ENCODE measurements at regions not wholly inside any gene's neighbourhood (a gene's known extent, or its start where the extent isn't known, plus 50 kb on each side); places are given as distances from the start of the nearest gene placed in this dataset.

DNA sequence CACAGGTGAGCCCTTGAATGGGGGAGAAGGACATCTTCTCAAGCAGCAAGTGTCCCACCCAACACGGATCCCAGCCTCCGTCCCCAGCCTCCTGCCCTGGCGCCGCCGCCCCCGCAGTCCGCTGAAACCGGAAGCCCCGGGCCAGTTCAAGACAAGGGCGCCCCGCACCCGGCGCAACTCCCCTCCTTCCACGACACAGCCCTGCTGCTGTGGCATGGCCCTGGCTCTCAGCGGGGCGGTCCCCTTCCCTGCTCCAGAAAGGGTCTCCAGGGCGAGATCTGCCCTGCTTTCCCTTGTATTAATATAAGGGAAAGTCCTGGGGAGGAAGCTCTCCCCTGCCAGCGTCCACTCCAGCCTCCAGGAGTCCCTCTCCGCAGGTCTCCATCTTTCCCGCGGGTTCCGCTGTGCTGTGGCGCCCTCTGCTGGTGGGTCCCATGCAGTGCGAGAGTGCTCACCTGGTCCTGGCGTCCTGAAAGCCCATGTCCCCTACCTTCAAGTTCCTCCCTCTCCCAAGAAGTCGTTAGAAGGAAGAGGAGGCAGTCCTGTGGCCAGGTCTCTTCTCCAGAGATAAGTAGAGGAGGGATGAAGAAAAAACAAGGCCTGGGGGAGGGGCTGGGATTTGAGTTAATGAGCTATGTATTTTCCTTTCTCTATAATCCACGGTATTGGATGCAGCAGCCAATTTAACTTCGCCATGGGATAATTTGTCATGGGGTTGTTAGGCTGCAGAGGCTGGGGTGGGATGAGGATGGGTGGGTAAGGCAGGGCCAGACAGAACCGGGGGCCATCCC lies 176.0 kb downstream of the SMAD2 start (continued):
- TF ChIP-seq, protein P1, sequence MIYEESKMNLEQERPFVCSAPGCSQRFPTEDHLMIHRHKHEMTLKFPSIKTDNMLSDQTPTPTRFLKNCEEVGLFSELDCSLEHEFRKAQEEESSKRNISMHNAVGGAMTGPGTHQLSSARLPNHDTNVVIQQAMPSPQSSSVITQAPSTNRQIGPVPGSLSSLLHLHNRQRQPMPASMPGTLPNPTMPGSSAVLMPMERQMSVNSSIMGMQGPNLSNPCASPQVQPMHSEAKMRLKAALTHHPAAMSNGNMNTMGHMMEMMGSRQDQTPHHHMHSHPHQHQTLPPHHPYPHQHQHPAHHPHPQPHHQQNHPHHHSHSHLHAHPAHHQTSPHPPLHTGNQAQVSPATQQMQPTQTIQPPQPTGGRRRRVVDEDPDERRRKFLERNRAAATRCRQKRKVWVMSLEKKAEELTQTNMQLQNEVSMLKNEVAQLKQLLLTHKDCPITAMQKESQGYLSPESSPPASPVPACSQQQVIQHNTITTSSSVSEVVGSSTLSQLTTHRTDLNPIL (CRISPR knock-in tag; IDR thresholded peaks at IDR 0.05; ENCODE audit: low read depth), result no peak

DNA sequence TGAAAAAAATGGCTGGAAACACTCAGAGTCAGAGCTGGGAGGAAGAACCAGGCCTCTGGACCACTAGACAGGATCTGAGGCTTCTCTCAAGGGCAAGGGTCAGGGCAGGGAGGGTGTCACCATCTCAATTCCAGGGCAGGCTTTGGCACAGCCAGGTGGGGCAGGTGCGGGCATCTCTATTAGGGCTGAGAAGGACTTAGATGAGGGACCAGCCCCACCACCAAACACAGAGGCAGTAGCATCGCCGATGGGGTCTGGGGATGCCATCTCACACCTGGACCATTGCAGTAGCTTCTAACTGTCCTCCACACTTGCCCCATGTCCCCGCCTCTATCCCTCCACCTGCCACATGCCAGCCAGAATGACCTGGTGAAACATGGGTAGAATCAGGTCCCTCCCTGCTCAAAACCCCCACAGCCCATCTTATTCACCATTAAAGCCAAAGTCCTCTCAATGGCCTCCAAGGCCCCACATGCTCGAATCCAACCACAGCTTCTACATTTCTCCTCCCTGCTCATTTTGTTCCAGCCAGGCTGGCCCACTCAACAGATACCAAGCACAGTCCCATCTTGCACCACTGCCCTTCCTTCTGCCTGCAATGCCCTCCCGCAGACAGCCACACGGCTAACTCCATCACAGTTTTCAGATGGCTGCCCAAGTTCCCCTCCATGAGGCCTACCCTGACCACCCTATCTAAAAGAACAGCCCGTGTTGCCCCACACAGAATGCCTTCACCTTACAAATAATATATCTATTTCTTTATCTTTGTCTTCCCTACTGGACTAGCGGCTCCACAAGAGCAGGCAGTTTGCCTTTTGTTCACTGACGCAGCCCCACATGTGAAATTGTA lies 177.4 kb downstream of the SMAD2 start:
- no peak for ATAC-seq
- TF ChIP-seq ZFP30 (CRISPR knock-in tag; IDR thresholded peaks at IDR 0.05) (no peak), ZNF565 (CRISPR knock-in tag; conservative IDR thresholded peaks at IDR 0.05; ENCODE audit: low read depth) (no peak), GLIS3 (CRISPR knock-in tag; IDR thresholded peaks at IDR 0.05) (no peak), ZNF70 (CRISPR knock-in tag; IDR thresholded peaks at IDR 0.05) (no peak), ISL1 (CRISPR knock-in tag; IDR thresholded peaks at IDR 0.05) (no peak), ZC3H10 (CRISPR knock-in tag; IDR thresholded peaks at IDR 0.05) (no peak), PPARA (CRISPR knock-in tag; IDR thresholded peaks at IDR 0.05; ENCODE audit: borderline replicate concordance) (no peak), ZNF8 (CRISPR knock-in tag; IDR thresholded peaks at IDR 0.05) (no peak), BACH2 (CRISPR knock-in tag; IDR thresholded peaks at IDR 0.05; ENCODE audit: borderline replicate concordance) (no peak), ZFP3 (CRISPR knock-in tag; IDR thresholded peaks at IDR 0.05) (no peak), SNAI2 (CRISPR knock-in tag; IDR thresholded peaks at IDR 0.05) (no peak), TOX (CRISPR knock-in tag; IDR thresholded peaks at IDR 0.05; ENCODE audit: borderline replicate concordance) (no peak), ARNTL (CRISPR knock-in tag; IDR thresholded peaks at IDR 0.05; ENCODE audit: borderline replicate concordance, low read depth) (no peak), OSR1 (CRISPR knock-in tag; IDR thresholded peaks at IDR 0.05) (no peak), CSDC2 (CRISPR knock-in tag; IDR thresholded peaks at IDR 0.05) (no peak)
- TF ChIP-seq, protein P2, sequence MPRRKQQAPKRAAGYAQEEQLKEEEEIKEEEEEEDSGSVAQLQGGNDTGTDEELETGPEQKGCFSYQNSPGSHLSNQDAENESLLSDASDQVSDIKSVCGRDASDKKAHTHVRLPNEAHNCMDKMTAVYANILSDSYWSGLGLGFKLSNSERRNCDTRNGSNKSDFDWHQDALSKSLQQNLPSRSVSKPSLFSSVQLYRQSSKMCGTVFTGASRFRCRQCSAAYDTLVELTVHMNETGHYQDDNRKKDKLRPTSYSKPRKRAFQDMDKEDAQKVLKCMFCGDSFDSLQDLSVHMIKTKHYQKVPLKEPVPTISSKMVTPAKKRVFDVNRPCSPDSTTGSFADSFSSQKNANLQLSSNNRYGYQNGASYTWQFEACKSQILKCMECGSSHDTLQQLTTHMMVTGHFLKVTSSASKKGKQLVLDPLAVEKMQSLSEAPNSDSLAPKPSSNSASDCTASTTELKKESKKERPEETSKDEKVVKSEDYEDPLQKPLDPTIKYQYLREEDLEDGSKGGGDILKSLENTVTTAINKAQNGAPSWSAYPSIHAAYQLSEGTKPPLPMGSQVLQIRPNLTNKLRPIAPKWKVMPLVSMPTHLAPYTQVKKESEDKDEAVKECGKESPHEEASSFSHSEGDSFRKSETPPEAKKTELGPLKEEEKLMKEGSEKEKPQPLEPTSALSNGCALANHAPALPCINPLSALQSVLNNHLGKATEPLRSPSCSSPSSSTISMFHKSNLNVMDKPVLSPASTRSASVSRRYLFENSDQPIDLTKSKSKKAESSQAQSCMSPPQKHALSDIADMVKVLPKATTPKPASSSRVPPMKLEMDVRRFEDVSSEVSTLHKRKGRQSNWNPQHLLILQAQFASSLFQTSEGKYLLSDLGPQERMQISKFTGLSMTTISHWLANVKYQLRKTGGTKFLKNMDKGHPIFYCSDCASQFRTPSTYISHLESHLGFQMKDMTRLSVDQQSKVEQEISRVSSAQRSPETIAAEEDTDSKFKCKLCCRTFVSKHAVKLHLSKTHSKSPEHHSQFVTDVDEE (CRISPR knock-in tag; IDR thresholded peaks at IDR 0.05), result no peak
- TF ChIP-seq, protein P3, sequence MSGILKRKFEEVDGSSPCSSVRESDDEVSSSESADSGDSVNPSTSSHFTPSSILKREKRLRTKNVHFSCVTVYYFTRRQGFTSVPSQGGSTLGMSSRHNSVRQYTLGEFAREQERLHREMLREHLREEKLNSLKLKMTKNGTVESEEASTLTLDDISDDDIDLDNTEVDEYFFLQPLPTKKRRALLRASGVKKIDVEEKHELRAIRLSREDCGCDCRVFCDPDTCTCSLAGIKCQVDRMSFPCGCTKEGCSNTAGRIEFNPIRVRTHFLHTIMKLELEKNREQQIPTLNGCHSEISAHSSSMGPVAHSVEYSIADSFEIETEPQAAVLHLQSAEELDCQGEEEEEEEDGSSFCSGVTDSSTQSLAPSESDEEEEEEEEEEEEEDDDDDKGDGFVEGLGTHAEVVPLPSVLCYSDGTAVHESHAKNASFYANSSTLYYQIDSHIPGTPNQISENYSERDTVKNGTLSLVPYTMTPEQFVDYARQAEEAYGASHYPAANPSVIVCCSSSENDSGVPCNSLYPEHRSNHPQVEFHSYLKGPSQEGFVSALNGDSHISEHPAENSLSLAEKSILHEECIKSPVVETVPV (CRISPR knock-in tag; IDR thresholded peaks at IDR 0.05), result no peak

DNA sequence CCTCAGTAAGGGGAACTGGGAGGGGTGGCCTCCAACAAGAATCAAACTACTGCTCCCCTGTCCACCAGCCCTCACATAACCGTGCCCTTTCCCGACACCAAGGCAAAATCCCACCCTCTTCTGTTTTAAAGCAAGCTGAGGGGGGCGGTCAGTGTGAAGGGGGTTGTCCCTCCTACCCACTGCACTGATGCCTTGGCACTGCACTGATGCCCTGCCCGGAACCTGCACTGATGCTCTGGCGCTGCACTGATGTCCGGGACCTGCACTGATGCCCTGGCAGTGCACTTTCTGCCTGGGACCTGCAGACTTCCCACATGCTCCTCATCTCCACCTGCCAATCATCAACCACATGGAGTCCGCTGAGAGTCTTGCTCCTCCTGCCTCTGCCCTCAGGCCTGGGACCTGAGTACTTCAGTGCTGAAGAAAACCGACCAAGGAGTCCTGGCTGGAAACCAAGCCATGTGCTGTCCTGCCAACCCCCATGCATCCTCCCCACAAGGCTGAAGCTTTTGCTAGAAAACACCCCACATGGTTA lies 179.5 kb downstream of the SMAD2 start:
- ATAC-seq, result no peak
- TF ChIP-seq OSR1 (CRISPR knock-in tag; IDR thresholded peaks at IDR 0.05), result no peak
- no peak for TF ChIP-seq ZFP30 (CRISPR knock-in tag; IDR thresholded peaks at IDR 0.05)
- TF ChIP-seq, protein P4, sequence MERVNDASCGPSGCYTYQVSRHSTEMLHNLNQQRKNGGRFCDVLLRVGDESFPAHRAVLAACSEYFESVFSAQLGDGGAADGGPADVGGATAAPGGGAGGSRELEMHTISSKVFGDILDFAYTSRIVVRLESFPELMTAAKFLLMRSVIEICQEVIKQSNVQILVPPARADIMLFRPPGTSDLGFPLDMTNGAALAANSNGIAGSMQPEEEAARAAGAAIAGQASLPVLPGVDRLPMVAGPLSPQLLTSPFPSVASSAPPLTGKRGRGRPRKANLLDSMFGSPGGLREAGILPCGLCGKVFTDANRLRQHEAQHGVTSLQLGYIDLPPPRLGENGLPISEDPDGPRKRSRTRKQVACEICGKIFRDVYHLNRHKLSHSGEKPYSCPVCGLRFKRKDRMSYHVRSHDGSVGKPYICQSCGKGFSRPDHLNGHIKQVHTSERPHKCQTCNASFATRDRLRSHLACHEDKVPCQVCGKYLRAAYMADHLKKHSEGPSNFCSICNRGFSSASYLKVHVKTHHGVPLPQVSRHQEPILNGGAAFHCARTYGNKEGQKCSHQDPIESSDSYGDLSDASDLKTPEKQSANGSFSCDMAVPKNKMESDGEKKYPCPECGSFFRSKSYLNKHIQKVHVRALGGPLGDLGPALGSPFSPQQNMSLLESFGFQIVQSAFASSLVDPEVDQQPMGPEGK (CRISPR knock-in tag; IDR thresholded peaks at IDR 0.05; ENCODE audit: borderline replicate concordance), result no peak
- TF ChIP-seq, protein P1 (CRISPR knock-in tag; IDR thresholded peaks at IDR 0.05; ENCODE audit: low read depth), result no peak
- TF ChIP-seq, protein P2 (CRISPR knock-in tag; IDR thresholded peaks at IDR 0.05), result no peak
- TF ChIP-seq ARNTL (CRISPR knock-in tag; IDR thresholded peaks at IDR 0.05; ENCODE audit: borderline replicate concordance, low read depth), result no peak
- no peak for TF ChIP-seq ZFP3 (CRISPR knock-in tag; IDR thresholded peaks at IDR 0.05)
- no peak for TF ChIP-seq POU6F1 (CRISPR knock-in tag; IDR thresholded peaks at IDR 0.05; ENCODE audit: borderline replicate concordance, low read depth)
- no peak for TF ChIP-seq ZNF565 (CRISPR knock-in tag; conservative IDR thresholded peaks at IDR 0.05; ENCODE audit: low read depth)
